Esophagus muscularis mucosa (tissue), 3 donors: ENCODE measurements at regions not wholly inside any gene's neighbourhood (a gene's known extent, or its start where the extent isn't known, plus 50 kb on each side); places are given as distances from the start of the nearest gene placed in this dataset.

Experiments
- EP300 ChIP-seq: sonication (generic); formaldehyde crosslinking; IDR thresholded peaks from one replicate; pipeline ENCODE4 v1.6.1; 2017; ENCODE audit warnings: antibody characterized with exemption
- TF ChIP-seq, protein P1 (sequence below), 3 experiments: fragments of 200-600 bp in 2 of 3; fragments of 450-650 bp in 1 of 3; sonication (generic) in 2 of 3; IDR thresholded peaks; one replicate each; pipeline ENCODE4 v1.5.1; 2017 to 2019; ENCODE audit warnings: antibody characterized with exemption in 3 of 3, mild to moderate bottlenecking in 2 of 3, moderate library complexity in 1 of 3

DNA sequence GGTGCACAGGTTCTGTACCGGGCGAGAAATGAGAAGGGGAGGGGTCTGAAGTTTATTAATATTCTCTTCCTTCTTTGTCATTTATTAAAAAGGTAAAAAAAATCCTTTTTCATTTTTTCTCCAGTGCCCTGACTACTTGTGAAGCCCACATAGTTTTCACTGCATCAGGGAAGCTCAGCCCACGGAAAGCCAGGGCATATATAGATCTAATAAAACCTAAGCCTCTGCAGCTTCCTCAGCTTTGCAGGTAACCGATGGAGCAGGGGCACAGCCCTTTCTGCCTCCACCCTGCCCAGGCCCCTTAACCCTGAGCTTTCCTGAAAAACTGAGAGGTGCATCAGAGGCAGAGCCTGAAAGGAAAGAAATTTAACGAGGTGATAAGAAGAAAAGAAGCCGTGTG lies 140.1 kb downstream of the NXPE2 start:
- TF ChIP-seq, protein P1, sequence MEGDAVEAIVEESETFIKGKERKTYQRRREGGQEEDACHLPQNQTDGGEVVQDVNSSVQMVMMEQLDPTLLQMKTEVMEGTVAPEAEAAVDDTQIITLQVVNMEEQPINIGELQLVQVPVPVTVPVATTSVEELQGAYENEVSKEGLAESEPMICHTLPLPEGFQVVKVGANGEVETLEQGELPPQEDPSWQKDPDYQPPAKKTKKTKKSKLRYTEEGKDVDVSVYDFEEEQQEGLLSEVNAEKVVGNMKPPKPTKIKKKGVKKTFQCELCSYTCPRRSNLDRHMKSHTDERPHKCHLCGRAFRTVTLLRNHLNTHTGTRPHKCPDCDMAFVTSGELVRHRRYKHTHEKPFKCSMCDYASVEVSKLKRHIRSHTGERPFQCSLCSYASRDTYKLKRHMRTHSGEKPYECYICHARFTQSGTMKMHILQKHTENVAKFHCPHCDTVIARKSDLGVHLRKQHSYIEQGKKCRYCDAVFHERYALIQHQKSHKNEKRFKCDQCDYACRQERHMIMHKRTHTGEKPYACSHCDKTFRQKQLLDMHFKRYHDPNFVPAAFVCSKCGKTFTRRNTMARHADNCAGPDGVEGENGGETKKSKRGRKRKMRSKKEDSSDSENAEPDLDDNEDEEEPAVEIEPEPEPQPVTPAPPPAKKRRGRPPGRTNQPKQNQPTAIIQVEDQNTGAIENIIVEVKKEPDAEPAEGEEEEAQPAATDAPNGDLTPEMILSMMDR (IDR thresholded peaks at IDR 0.05): no peak
- TF ChIP-seq EP300: no peak
